SK-N-SH (cell line): ENCODE measurements at regions not wholly inside any gene's neighbourhood (a gene's known extent, or its start where the extent isn't known, plus 50 kb on each side); places are given as distances from the start of the nearest gene placed in this dataset.

Source experiments
- MXI1 ChIP-seq: IDR thresholded peaks from 2 replicates; pipeline ENCODE4 v1.6.1; 2012; ENCODE audit warnings: mild to moderate bottlenecking, low read depth, low read length, improper control_type of control experiment
- TF ChIP-seq, protein P1 (sequence below): fragments of 200-600 bp; sonication (generic); IDR thresholded peaks from 2 replicates; pipeline ENCODE4 v1.6.1; 2017; ENCODE audit warnings: antibody characterized with exemption, mild to moderate bottlenecking, moderate library complexity

DNA sequence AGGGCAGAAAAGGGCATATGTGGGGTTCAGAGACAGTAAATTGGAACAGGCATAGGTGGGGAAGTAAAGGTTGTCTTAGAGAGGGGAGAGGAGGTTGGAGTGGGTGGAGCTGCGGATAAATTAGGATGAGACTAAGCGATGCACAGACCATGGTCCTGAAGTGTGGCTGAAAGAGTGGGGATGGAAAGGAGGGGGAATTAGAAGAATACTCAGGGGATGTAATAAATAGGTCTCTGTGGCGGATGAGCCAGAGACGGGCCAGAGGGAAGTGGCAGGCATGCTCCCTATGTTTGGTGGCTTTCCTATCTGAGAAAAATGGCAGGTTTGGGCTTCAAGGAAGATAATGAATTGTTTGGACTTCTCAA, 123.4 kb downstream of the OLFM4 start:
- TF ChIP-seq, protein P1, sequence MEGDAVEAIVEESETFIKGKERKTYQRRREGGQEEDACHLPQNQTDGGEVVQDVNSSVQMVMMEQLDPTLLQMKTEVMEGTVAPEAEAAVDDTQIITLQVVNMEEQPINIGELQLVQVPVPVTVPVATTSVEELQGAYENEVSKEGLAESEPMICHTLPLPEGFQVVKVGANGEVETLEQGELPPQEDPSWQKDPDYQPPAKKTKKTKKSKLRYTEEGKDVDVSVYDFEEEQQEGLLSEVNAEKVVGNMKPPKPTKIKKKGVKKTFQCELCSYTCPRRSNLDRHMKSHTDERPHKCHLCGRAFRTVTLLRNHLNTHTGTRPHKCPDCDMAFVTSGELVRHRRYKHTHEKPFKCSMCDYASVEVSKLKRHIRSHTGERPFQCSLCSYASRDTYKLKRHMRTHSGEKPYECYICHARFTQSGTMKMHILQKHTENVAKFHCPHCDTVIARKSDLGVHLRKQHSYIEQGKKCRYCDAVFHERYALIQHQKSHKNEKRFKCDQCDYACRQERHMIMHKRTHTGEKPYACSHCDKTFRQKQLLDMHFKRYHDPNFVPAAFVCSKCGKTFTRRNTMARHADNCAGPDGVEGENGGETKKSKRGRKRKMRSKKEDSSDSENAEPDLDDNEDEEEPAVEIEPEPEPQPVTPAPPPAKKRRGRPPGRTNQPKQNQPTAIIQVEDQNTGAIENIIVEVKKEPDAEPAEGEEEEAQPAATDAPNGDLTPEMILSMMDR = no peak
- no peak for TF ChIP-seq MXI1
